Hepatocyte (in vitro differentiated cells): ENCODE measurements at regions not wholly inside any gene's neighbourhood (a gene's known extent, or its start where the extent isn't known, plus 50 kb on each side); places are given as distances from the start of the nearest gene placed in this dataset.

Experiments used
- CTCF ChIP-seq: fragments of 200-600 bp; sonication (generic); IDR thresholded peaks from 2 replicates; pipeline ENCODE4 v1.5.1; 2016; ENCODE audit warnings: antibody characterized with exemption, mild to moderate bottlenecking; ENCODE audit not compliant: poor library complexity
- EZH2 ChIP-seq: fragments of 200-600 bp; sonication (generic); IDR thresholded peaks from 2 replicates; pipeline ENCODE4 v1.6.1; 2016; ENCODE audit warnings: antibody characterized with exemption, mild to moderate bottlenecking, borderline replicate concordance
- EZH2phosphoT487 ChIP-seq: fragments of 200-600 bp; sonication (generic); IDR thresholded peaks from one replicate; pipeline ENCODE4 v1.6.1; 2018; ENCODE audit warnings: antibody characterized with exemption, mild to moderate bottlenecking, low read depth, moderate library complexity; ENCODE audit not compliant: unreplicated experiment, severe bottlenecking

GRCh38 chr2:175463589-175464310 is 282.2 kb upstream of the ATP5MC3 start:
- TF ChIP-seq CTCF (no peak), EZH2 (no peak), EZH2phosphoT487 (no peak)
